Stomach (tissue), 8 donors: ENCODE measurements at regions not wholly inside any gene's neighbourhood (a gene's known extent, or its start where the extent isn't known, plus 50 kb on each side); places are given as distances from the start of the nearest gene placed in this dataset.
A peak's percentile ranks its signal among the peaks of the same experiment; 100 is the strongest.

ENCODE experiments used
- DNase-seq, 2 donors: peaks; one replicate each; pipeline versions ENCODE4 v3.0.0 to v3.0.0-alpha.2; 2013 to 2019
- H3K27ac ChIP-seq, 5 donors: fragments of 200-600 bp in 4 of 5; sonication (generic) in 4 of 5; one replicate each; pipeline ENCODE4 v1.5.1; 2013 to 2019; ENCODE audit warnings: mild to moderate bottlenecking in 1 of 5, moderate library complexity in 1 of 5
- H3K27me3 ChIP-seq, 3 donors: fragments of 200-600 bp; sonication (generic); one replicate each; pipeline ENCODE4 v1.5.1; 2017 to 2019; ENCODE audit warnings: mixed run types in 1 of 3
- H3K36me3 ChIP-seq, 4 donors: fragments of 200-600 bp; sonication (generic); 1 replicate in 3 of 4; 2 replicates in 1 of 4; pipeline ENCODE4 v1.5.1; 2016 to 2019
- H3K4me1 ChIP-seq, 4 donors: fragments of 200-600 bp; sonication (generic); one replicate each; pipeline ENCODE4 v1.5.1; 2016 to 2019
- H3K4me3 ChIP-seq, 4 donors: fragments of 200-600 bp; sonication (generic) in 3 of 4; one replicate each; pipeline ENCODE4 v1.5.1; 2016 to 2019; ENCODE audit warnings: mild to moderate bottlenecking in 1 of 4
- H3K9me3 ChIP-seq, 4 donors: fragments of 200-600 bp; sonication (generic); one replicate each; pipeline ENCODE4 v1.5.1; 2016 to 2019
- EP300 ChIP-seq: sonication (generic); formaldehyde crosslinking; IDR thresholded peaks from one replicate; pipeline ENCODE4 v1.6.1; 2017; ENCODE audit warnings: antibody characterized with exemption
- POLR2A ChIP-seq, 4 donors: fragments of 450-650 bp; IDR thresholded peaks; one replicate each; pipeline ENCODE4 v1.6.1; 2016; ENCODE audit warnings: antibody characterized with exemption in 4 of 4, control low read depth in 2 of 4, mild to moderate bottlenecking in 1 of 4, moderate library complexity in 1 of 4
- POLR2AphosphoS5 ChIP-seq, 3 donors: sonication (generic); formaldehyde crosslinking; IDR thresholded peaks; one replicate each; pipeline ENCODE4 v1.6.1; 2016; ENCODE audit warnings: antibody characterized with exemption in 3 of 3
- WGBS, 5 donors: extraction: QIAGEN DNeasy Blood & Tissue Kit in 3 of 5; methylation state at CpG; one replicate each; pipeline versions ENCODE4 v1.1.5 to v1.1.7; 2013 to 2018; 5-methylcytosine and 5-hydroxymethylcytosine counted together
- intact Hi-C: fragments of 100-400 bp; cut with DNase I; formaldehyde crosslinking; loops from one replicate; pipeline ENCODE4 v1.15.1; 2023; ENCODE audit warnings: low total_unique reads
- TF ChIP-seq, protein P1 (sequence below), 7 experiments: fragments of 450-650 bp in 4 of 7; fragments of 200-600 bp in 3 of 7; sonication (generic) in 3 of 7; IDR thresholded peaks; one replicate each; pipeline ENCODE4 v1.5.1; 2016 to 2019; ENCODE audit warnings: antibody characterized with exemption in 7 of 7, control low read depth in 2 of 7, mild to moderate bottlenecking in 1 of 7
- donor health status: healthy with polysubstance abuse.
- donor health status: Bipolar disorder and iron deficiency.
- donor health status: healthy.

DNA sequence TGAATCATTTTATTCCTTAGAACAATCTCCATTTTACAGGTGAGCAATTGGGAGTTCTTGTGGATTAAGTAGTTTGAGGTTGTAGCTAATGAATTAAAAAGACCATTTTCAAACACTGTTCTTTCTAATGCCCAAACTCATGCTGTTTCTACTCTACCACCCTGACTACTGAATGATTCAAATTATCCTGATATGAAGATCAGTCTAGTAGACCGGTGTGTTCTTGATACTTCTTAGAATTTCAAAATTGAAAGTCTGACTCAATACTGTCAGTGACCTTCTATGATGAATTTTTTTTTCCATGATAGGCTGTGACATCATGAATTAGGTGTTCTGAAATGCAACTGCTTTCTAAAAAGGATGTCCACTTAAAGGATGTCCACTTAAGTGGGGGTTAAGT lies 515.5 kb downstream of the DMAC1 start:
- intact Hi-C loops, result no loop called here
- TF ChIP-seq EP300 (no peak), POLR2A (IDR thresholded peaks at IDR 0.05) (no peak), POLR2AphosphoS5 (IDR thresholded peaks at IDR 0.05) (no peak)
- TF ChIP-seq, protein P1, sequence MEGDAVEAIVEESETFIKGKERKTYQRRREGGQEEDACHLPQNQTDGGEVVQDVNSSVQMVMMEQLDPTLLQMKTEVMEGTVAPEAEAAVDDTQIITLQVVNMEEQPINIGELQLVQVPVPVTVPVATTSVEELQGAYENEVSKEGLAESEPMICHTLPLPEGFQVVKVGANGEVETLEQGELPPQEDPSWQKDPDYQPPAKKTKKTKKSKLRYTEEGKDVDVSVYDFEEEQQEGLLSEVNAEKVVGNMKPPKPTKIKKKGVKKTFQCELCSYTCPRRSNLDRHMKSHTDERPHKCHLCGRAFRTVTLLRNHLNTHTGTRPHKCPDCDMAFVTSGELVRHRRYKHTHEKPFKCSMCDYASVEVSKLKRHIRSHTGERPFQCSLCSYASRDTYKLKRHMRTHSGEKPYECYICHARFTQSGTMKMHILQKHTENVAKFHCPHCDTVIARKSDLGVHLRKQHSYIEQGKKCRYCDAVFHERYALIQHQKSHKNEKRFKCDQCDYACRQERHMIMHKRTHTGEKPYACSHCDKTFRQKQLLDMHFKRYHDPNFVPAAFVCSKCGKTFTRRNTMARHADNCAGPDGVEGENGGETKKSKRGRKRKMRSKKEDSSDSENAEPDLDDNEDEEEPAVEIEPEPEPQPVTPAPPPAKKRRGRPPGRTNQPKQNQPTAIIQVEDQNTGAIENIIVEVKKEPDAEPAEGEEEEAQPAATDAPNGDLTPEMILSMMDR (IDR thresholded peaks at IDR 0.05), result no peak
- H3K9me3 ChIP-seq, result no peaks in the 10 kb centered on the region
- WGBS, 5 donors, result 70 to 94% (median 82%) methylated on average over 1 of the region's 1 CpG
- H3K4me3 ChIP-seq, result no peak overlapping the region
- H3K27ac ChIP-seq, result no peak overlapping the region
- no peaks in the 10 kb centered on the region for H3K4me1 ChIP-seq
- H3K27me3 ChIP-seq, result no peaks in the 10 kb centered on the region
- DNase-seq, result no peak
- H3K36me3 ChIP-seq, result no peaks in the 10 kb centered on the region

DNA sequence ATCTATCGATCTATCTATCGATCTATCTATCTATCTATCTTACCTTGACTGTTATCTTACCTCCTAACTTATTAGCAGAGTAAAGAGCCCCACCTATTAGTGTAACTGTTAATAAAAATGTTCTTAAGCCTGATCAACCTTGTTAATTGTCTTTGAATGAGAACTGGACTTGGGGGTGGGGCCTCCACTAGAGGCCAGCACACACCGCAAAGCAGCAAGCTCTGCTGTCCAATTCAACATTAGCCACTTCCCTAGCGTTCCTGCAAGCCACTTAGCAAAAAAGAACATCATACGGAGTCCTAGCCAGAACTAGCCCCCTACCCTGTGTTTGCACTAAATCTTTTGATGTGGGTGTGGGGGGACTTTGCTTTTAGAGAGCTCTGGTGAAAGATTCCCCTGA lies 515.8 kb downstream of the KDM4C start:
- Histone ChIP-seq H3K4me3 (no peak overlapping the region), H3K27ac (no peak overlapping the region), H3K27me3 (no peaks in the 10 kb centered on the region), H3K9me3 (no peaks in the 10 kb centered on the region), H3K36me3 (no peaks in the 10 kb centered on the region), H3K4me1 (no peaks in the 10 kb centered on the region)
- TF ChIP-seq EP300 (no peak), POLR2AphosphoS5 (IDR thresholded peaks at IDR 0.05) (no peak), POLR2A (IDR thresholded peaks at IDR 0.05) (no peak)
- TF ChIP-seq, protein P1 (IDR thresholded peaks at IDR 0.05), result peak in 4 of 7 experiments; percentile 8 to 27 (median 14)
- peak in 1 of 2 donors; percentile 73 for DNase-seq
- intact Hi-C loops, result no loop called here
- 45 to 58% (median 52%) methylated on average over 5 of the region's 5 CpGs for whole genome bisulfite sequencing, 5 donors

DNA sequence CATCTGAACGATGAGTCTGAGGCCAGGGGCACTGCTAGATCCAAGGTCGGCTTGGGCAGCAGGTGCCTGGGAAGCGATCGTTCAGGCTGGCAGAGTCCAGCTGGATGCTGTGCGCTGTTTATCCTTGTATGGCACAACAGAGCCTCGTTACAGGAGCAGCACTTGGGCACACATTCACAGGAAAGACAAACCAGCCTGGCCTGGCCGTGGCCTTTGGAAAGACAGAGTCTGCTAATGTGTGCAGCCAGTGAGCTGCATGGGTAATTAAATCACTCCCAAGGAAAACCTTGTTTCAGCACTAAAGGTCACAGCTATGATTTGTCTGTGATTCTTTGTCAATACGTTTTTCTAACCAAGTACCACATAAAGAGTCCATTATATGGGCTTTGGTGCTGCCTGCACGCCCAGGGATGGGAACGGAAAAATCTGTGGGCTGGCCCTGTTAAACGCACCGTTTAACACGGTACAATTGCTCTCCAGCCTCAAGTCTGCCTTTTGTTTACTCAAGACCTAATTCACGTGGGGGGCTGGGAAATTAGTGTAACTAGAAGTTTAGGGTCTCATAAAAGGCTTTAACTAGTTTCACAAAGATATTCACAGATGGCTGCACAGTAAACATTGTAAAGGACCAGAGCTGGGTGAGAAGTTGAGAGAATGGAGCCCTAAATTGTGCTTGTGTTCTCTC lies 509.3 kb downstream of the KDM4C start:
- no peak for TF ChIP-seq POLR2A (IDR thresholded peaks at IDR 0.05)
- no peak for TF ChIP-seq POLR2AphosphoS5 (IDR thresholded peaks at IDR 0.05)
- TF ChIP-seq, protein P1 (IDR thresholded peaks at IDR 0.05), result no peak
- intact Hi-C loops, result no loop called here
- Histone ChIP-seq H3K9me3 (no peaks in the 10 kb centered on the region), H3K4me1 (no peaks in the 10 kb centered on the region), H3K27me3 (no peaks in the 10 kb centered on the region), H3K27ac (no peak overlapping the region), H3K4me3 (no peak overlapping the region), H3K36me3 (no peaks in the 10 kb centered on the region)
- 45 to 63% (median 50%) methylated on average over 10 to 14 of the region's 14 CpGs for WGBS, 5 donors
- peak in 1 of 2 donors; percentile 65 for DNase-seq

DNA sequence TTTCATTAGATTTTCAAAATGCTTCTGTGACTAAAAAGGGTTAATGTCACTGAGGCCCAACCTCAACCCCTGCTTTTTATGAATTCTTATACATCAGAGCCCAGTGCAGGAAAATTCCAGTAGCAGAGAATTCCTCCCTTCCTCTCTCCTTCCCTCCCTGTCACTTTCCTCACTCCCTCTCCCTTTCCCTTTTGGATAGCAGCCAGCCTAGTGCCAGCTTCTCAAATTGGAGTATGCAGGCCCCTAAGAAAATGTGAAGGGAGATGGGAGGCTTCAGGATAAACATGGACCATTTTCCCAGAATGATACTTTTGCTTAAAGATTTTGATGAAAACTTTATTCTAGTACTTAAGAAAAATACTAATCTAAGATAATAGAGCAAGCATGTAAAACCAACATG lies 507.4 kb downstream of the KDM4C start:
- H3K27me3 ChIP-seq, result no peaks in the 10 kb centered on the region
- H3K9me3 ChIP-seq, result no peaks in the 10 kb centered on the region
- no peak for DNase-seq
- intact Hi-C loops, result no loop called here
- TF ChIP-seq POLR2AphosphoS5 (IDR thresholded peaks at IDR 0.05) (no peak), POLR2A (IDR thresholded peaks at IDR 0.05) (no peak), EP300 (no peak)
- TF ChIP-seq, protein P1 (IDR thresholded peaks at IDR 0.05), result no peak
- no peaks in the 10 kb centered on the region for H3K4me1 ChIP-seq
- H3K27ac ChIP-seq, result no peak overlapping the region
- no peaks in the 10 kb centered on the region for H3K36me3 ChIP-seq
- no peak overlapping the region for H3K4me3 ChIP-seq
